ENCODE measurements at regions not wholly inside any gene's neighbourhood (a gene's known extent, or its start where the extent isn't known, plus 50 kb on each side); places are given as distances from the start of the nearest gene placed in this dataset.
A peak's percentile ranks its signal among the peaks of the same experiment; 100 is the strongest.

DNA sequence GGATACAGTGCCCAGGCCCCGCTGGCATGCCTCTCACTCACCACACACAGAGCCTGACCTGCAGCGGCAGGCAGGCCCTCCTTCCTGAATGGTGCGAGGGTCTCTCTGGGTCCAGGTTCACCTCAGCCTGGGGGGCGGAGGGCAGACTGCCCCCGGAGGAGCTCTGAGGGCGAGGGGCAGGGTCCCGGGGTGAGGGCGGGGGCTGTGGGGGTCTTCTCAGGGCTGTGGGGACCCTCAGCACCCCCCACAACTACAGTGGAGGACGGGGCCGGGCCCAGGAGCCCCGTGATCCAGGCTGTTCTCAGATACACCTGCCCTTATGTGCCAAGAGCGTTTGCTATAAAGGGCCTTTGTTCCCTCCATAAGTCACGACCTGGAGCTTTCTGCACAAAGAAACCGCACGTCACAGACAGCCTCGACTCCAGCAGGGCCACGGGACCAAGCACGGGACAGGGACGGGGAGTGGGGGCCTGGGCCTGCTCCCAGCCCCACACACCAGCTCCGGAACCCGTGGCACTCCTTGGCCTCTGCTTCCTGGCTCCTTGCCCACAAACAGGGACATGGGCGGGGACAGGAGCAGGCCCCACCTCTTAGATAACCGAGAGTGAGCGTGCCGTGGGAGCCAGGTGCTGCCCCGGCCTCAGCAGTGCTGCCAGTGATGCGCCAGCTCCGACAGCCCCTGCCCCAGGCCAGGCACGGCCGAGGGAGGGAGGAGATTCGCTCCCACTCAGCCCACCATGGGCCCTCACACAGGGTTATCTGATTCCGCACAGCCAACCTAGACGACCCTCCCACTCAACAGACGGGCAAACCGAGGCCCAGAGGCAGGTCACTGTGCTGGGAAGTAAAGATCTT, 101.9 kb downstream of the RFLNA start:
- no peak for DNase-seq (ENCODE audit: low read depth in 2 of 2)

DNA sequence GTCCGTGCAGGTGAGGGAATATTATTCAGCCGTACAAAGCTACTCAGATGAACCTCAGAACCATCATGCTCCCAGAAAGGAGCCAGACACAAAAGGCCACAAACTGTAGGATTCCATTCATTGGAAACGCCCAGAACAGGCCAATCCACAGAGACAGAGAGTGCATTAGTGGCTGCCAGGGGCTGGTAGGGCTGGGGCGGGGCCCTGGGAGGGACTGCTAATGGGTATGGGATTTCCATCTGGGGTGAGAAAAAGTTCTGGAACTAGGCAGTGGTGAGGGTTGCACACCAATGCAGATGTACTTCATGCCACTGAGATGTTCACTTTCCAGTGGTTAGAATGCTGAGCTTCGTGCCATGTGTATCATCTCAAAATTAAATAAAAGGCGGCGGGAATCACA, 101.1 kb downstream of the RFLNA start:
- no peak for DNase-seq (ENCODE audit: low read depth in 2 of 2)

DNA sequence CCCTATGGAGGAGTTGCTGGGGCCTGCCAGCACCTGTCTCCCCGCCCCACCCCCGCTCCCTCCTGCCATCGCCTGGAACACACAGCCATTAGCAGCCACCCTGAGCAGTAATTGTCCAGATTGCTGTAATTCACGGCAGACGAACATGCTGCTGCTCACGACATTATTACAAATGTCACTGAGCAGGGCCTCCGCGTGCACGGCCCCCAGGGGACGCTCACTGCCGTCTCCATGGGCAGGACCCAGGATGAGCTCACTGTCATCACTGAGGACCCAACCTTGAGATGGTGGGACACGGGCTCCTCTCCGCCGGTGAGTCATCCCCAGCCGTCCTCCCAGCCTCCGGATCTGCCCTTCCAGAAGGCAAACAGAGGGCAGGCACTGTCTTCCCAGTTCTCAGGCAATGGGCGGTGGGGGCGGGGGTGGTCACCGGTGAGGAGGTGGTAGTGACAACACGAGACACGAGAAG, 100.4 kb downstream of the RFLNA start:
- no peak for DNase-seq (ENCODE audit: low read depth in 2 of 2)

DNA sequence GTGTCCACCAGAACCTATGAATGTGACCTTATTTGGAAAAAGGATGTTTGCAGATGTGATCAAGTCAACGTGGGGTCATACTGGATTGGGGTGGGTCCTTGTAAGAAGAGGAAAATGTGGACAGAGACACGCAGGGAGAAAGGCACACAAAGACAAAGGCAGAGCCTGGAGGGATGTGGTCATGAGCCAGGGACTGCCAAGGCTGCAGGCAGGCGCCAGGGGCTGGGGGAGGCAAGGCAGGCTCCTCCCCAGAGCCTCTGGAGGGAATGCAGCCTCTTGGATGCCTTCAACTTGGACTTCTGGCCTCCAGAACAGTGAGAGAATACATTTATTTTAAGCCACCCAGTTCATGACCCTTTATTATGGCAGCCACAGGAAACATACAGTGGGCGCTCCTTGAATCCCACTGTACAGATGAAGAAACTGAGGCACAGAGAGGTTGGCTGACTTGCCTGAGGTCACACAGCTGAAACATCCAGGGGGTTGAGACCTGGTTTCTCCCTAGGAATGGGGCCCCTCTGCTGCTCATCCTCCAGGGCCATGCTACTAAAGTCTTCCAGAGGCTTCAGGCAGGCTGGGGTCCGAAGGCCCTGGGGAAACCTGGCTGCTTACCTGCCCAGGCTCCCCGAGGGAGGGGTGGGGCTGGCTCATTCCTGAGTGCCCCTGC, 99.7 kb downstream of the RFLNA start:
- no peak for DNase-seq (ENCODE audit: low read depth in 2 of 2)

DNA sequence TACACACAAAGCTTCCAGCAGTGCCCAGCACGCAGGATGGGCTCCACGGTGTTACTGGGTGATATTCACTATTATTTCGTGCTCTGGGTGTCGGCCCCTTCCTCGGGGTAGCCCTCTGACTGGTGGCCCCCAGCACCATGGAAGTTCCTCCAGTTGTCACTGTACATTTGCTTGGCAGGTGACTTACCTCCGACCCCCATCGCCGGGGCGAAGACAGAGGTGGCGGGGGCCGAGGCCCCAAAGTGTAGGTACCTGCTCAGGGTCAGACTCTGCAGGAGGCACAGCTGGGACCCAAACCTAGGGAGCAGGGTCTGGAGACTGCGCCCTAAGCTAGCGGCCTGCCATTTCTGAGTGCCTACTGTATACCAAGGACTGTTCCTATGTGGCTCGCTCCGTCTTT, 98.9 kb downstream of the RFLNA start:
- no peak for DNase-seq (ENCODE audit: low read depth in 2 of 2)

DNA sequence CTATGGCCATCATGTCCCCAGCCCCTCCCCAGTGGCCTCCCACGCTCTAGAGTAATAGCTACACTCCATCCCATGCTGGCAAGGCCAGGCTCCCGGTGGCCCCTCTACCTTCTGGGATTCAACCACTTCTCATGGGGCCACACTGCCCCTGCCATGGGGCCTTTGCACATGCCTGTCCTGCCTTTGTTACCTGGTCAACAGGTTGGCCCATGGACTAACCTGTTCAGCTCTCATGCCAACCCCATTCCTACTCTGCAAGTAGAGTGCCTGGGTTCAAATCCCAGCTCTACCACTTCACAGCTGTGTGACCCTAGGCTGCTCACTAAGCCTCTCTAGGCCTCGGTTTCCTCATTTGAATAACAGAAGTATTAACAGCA, 98.5 kb downstream of the RFLNA start:
- no peak for DNase-seq (ENCODE audit: low read depth in 2 of 2)

DNA sequence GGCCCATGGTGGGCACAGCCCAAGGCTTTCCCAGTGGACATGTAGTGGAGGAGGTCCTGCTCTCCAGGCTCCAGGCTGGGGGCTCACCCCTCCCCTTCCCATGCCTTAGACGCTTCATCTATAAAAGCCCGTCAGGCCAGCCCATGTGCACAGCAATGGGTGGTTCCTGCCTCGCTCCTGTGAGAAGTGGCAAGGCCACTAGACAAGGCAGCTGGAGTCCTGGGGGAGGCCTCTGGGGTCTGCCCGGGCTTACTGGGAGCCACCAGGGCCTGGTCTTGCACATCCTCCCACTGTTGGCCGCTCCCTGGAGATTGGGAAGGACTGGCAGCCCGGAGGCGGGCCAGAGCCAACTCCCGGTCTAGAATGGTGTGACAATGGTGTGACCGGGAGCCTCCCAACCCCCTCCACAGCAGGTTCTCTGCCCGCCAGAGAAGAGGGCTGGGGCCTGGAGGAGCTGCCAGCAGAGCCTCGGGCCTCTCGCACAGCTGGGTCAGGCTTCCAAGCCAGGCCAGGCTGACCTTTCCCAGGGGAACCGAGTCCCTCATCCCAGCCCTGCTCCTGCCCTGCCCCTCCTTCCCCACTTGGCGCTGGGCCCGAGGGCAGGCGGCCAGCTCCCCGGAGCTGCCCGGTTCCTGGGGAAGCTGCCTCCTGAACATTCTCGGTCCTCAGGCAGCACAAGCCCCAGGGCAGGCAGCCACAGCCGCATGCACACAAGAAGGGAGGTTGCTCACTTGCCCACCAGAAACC, 97.9 kb downstream of the RFLNA start:
- DNase-seq (ENCODE audit: low read depth in 2 of 2) = no peak

DNA sequence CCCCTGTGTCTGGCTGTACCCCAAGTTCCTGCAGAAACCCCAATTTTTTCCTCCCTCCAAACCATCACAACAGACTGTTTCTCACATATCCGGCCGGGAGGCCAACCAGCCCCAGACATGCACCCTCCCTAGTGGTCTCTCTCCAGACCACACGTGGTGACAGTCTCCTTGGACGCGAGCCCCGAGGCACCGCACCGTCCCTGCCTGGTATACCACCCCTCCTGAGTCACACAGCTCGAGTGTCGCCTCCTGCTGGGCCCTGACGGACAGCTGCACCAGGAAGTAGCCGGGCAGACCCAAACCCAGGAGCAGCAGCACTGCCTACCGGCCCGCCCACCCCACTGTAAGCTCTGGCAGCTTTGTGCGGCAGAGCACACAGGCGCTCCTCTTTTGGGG, 97.4 kb downstream of the RFLNA start:
- DNase-seq (ENCODE audit: low read depth in 2 of 2) = no peak

DNA sequence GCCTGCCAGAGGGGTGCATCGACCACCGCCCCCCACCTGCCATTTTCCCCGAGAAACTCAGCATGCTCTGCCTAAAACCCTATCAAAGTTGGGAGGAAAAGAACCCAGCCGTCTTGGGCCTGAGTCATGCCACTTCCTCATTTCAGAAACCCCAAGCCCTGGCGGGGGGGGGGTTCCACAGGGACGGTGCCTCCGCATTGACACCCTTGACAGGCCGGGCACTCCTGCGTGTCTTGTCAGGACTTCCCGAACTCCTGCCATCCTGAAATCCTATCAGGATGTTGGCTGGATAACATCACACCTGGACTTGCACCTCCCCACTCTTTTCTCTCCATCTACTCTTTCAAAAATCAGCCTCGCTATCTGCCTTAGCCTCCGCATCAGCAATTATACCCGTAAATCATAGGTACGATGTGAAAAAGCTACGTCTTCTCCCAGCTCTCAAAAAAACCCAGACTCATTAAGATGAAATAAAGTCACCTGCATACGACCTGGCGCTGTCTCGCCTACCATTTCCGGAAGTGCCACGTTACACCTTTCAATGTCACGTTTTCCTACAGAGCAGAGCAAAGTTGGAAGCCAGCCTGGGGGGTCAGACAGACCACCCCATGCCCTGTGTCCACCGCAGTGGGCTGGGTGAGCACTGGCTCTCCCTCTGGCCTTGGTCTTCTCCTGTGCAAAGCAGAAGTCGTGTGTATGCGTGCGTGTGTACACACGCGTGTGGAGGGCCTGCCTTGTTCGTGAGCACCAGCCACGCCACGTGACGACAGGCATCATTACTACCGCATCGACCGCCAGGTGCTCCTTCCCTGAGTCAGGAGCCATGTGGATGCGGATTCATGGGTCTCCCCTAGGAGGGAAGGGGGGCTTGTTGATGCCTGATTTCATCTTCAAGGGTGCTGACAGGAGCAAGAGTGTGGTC, 96.7 kb downstream of the RFLNA start:
- peak in 1 of 2 donors; percentile 32 for DNase-seq (ENCODE audit: low read depth in 2 of 2)

DNA sequence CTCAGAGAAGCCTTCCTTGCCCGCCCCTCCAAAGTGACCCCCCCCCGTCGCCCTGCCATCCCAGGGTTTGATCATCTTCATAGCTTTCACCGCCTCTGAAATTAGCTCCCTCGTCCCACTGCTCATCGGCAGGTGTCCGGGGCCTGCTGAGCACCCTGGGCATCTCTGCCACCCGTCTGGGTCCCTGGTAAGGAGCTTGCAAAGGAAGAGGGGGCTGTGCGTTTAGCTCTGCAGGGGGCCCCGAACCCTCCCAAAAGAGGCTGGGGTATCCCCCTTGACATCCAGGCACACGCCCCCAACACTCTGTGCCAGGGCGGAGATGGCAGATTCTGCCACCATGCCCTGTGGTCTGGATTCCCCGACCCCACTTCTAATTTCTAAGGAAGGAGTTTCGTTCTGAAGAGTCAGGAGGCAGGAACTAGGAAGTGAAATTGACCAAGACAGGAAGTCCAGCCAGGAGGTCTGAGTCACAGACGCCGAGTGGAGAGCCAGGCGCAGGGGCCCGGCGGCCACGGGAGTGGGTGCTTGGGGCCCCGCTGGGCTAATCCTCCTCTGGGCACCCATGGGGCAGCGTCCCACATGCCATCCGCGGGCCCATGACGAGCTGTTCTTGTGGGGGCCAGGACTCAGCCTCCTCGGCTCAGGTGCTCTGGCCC, 95.7 kb downstream of the RFLNA start:
- no peak for DNase-seq (ENCODE audit: low read depth in 2 of 2)

DNA sequence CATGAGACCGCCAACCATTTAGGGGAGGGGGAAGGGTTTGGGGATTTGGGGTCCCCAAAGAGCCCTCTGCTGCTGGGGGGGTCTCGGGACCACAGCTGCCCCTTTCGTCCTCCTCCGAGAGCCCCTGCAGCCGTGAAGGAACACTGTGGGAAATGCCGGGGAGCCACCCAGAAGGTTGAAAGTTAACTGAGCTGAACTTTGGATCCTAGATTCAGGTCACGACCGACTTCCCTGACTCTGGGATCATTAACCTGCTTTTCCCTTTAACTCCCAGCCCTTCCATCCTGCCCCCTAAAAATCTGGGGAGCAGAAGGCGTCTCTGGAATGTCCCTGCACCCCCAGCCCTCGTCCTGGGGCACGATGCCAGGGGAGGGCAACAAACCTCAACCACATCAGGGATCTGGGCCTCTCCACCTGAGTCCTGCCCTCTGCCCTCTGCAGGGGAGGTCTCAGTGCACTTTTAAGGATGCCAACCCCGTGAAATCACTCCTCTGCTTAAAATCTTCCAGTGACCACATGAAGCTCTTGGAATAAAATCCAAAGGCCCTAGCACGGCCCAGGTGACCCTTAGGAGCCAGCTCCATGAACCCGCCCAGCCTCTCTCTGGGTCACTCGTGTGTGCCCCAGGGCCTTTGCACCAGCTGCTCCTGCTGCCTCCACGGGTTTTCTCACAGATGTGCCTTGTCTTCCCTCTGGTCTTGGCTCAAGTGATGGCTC, 95.0 kb downstream of the RFLNA start:
- no peak for DNase-seq (ENCODE audit: low read depth in 2 of 2)

DNA sequence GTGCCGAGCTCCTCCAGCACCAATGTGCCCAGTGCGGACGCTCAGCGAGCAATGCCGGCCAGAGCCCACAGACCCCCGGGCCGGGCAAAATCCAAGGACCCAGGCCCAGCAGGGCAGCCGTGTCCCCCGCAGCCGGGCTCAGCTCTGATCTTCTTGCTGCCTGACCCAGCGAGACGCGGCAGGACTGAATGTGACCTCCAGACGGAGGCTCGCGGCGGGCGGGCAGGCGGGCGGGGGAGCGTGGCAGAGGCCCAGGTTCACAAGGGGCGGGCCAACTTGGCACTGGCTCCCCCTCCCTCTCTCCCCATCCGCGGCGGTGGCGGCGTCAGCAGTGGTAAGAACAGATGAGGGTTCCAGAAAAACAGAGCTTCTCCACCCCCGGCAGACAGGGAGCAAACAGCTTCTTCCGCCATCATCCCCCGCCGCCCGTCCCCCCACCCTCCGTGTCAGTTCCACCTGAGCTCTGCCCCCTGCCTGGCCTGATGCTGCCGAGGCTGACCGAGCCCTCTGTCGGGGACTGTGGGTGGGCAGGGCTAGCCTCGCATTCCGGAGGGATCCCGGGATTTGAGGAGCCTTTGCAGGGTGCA, 94.3 kb downstream of the RFLNA start:
- peak; percentile 31 to 43 for DNase-seq (ENCODE audit: low read depth in 2 of 2)

DNA sequence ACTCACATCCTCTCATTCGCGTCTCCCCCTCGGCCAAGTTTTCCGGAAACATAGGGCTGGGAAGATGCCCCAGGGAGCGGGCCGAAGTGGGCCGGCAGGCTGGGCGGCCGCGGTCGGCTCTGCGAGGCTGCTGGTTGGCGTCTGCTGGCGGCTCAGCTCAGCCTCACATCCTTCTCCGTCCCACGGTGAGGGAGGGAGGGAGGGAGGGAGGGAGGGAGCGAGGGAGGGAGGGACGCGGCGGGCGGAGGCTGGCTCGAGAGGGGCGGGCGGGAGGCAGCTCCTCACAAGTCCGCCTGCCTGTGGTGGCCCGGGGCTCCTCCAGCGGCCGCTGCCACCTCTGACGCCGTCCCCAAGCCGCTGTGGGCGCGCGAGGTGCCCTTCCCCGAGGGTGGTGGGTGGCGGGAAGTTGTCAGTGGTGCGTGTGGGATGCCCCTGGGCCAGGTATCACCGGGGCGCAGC, 93.8 kb downstream of the RFLNA start:
- peak; percentile 26 to 31 for DNase-seq (ENCODE audit: low read depth in 2 of 2)

DNA sequence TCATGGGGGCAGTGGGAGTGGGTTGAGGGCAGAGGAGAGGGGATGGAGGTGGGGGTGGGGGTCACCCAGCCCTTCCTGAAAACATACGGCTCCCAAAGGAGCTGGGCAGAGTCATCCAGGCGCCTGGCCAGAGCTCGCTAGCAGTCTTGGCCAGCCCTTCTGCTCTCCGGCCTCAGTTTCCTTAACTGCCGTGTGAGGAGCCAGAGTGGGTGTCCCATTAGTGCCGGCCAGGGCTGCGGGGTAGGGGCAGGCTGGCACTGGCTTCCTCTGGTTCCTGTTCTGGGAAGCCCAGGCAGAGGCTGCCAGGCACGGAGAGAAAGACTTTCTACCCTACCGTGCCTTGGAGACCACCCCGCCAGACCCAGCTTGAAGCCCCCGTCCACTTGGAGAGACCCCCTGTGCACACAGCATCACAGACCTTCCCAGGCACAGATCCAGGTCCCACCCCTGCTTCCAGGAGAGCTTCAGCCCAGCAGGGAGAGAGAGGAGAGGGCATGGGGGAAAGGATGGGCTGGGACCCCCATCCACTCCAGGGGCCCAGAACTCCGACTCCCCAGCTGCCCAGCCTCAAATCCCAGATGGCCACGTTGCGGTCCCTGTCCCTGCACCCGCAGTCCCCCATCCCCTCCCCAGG, 93.3 kb downstream of the RFLNA start:
- DNase-seq (ENCODE audit: low read depth in 2 of 2) = no peak

DNA sequence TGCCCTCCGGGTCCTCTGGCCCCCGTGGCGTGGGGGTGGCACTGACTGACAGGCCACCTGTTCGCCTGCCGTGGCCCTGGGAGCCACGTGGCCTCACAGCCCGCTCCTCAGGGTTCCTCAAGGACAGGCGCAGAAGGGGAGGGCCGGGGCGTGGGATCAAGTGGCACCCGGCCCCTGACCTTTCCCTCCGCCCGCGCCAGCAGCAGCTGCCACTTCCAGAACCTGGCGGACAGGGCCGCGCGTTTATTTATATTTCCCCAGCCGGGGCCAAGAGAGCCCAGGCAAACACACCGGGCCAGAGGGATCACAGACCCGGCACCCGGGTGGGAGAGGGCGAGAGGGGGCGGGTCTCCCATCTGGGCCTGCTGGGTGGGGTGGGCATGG, 92.6 kb downstream of the RFLNA start:
- no peak for DNase-seq (ENCODE audit: low read depth in 2 of 2)

DNA sequence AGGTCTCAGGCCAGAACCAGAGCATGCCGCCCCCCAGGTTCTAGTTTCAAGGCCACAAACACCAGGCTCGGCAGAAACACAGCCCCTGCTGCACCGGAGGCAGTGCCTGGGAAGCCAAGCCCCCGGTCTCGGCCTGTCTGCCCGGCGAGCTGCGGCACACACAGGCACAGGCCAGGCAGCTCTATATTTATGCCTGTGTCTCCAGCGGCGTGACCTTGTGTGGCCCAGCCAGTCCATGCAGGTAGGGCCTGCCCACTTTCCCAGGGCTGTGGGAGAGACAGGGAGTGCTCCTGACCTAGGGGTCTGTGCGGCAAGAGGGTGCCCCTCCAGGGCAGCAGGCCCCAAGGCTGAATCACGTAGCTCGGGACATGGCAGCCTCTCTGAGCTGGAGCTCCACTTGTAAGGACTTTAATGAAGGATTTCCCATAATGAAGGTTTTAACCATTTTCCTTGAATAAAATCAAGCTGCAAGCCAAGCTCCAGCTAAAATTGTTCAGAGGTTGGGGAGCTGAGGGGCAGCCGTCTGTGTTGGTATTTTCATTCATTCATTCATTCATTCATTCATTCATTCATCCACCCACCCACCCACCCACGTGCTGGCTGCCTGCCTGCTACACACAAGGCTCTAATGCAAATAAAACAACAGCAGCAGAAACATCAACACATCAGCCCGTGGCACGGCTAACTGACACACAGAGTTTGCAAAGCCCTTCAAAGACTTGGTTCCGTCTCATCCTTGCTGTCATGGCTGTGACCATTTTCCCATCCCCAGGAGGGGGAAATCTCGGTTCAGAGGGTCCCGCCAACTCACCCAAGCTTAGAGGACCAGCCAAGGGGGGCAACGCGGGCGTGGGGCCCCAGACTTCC, 92.0 kb downstream of the RFLNA start:
- no peak for DNase-seq (ENCODE audit: low read depth in 2 of 2)

DNA sequence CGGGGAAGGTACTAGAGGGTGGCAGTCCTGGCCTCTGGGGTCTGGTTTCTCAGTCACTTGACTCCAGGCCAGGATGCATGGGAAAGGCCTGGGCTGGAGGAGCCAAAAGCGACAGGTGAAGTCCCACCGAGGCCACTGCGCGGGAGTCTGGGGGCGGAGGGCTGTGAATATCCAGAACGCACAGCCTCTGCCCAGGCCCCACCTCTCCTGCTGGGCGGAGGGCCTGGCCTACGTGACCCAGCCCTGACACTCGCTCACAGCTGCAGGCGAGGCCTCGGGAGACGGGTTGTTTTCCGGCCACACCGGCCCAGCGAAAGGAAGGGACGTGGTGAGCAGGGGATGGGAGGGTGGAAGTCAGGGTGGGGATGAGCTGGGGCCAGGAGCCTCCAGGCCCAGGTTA, 91.2 kb downstream of the RFLNA start:
- DNase-seq (ENCODE audit: low read depth in 2 of 2) = no peak

DNA sequence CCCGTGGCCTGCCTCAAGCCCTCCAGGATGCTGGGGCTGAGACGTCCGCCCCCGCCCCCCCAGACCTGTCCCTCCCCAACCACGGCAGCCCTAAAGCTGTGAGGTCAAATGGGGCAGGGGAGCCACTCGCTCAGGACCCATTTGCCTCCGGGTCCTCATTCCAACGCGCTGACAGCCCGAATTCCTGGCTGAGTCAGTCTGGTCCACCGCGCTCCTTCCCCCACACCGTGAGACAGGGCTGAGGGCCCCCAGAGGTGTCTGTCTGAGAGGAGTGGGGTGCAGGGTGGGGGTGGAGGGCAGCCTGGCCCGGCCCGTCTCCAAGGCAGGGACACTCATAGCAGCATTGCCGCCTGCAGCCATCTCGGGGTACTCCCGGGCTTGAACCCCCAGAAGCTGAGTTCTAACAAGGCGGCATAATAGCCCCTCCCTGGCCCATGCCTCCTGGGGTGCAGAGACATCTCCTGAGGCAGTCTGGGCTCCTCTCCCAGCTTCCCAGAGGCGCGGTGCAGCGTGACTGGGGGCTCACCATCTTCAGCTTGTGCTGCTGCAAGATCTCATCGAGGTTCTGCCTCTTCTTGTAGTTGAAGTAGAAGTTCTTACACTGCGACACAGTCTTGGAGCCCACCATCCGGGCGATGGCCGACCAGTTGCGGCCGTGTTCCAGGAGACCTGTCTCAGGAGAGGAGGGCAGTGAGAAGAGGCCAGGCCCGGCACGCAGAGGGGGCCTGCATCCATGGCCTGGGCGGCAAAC, 90.5 kb downstream of the RFLNA start:
- DNase-seq (ENCODE audit: low read depth in 2 of 2) = no peak
